HFF-Myc (cell line): ENCODE measurements at regions not wholly inside any gene's neighbourhood (a gene's known extent, or its start where the extent isn't known, plus 50 kb on each side); places are given as distances from the start of the nearest gene placed in this dataset.

Source experiments
- DNase-seq: peaks from one replicate; pipeline ENCODE4 v3.0.0-alpha.2; 2011; ENCODE audit warnings: low read depth; ENCODE audit errors: extremely low read depth
- H3K4me3 ChIP-seq: replicated peaks from 2 replicates; pipeline ENCODE4 v1.5.1; 2011; ENCODE audit warnings: low read depth, mild to moderate bottlenecking, control low read depth, low read length
- TF ChIP-seq, protein P1 (sequence below): IDR thresholded peaks from 2 replicates; pipeline ENCODE4 v1.5.1; 2012; ENCODE audit warnings: mild to moderate bottlenecking, low read depth, low read length, control low read depth; ENCODE audit errors: missing control alignments

DNA sequence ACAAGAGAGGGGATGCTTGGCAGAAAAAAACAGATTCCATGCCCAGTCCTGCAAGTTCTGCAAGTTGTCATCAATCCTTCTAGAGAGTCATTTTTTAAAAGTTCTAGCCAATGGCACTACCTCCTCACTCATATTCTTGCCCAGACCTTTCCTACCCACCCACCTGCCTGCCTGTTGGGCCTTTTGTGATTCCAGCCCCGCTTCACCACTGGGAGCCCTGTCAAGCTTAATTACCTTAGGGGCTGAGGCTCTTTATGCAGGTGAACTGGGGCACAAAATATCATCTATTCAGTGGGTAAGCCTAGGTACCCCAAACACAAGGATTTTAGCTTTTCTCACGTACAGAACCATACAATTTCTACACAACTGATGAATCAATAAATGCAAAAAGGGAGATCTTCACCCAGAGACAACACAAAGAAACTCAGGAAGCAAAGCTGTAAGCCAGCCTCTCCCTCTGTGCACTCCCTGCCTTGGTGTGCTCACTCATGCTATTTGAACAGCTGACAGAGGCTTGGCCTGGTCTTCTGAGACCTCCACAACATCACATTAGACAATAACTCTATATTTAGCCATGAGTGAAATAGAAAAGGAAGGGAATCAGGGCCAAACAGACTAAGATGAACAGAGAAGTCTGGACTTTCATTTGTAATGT, 222.6 kb downstream of the HTR7 start:
- DNase-seq: no peak
- no peak overlapping the region for H3K4me3 ChIP-seq
- TF ChIP-seq, protein P1, sequence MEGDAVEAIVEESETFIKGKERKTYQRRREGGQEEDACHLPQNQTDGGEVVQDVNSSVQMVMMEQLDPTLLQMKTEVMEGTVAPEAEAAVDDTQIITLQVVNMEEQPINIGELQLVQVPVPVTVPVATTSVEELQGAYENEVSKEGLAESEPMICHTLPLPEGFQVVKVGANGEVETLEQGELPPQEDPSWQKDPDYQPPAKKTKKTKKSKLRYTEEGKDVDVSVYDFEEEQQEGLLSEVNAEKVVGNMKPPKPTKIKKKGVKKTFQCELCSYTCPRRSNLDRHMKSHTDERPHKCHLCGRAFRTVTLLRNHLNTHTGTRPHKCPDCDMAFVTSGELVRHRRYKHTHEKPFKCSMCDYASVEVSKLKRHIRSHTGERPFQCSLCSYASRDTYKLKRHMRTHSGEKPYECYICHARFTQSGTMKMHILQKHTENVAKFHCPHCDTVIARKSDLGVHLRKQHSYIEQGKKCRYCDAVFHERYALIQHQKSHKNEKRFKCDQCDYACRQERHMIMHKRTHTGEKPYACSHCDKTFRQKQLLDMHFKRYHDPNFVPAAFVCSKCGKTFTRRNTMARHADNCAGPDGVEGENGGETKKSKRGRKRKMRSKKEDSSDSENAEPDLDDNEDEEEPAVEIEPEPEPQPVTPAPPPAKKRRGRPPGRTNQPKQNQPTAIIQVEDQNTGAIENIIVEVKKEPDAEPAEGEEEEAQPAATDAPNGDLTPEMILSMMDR: no peak

DNA sequence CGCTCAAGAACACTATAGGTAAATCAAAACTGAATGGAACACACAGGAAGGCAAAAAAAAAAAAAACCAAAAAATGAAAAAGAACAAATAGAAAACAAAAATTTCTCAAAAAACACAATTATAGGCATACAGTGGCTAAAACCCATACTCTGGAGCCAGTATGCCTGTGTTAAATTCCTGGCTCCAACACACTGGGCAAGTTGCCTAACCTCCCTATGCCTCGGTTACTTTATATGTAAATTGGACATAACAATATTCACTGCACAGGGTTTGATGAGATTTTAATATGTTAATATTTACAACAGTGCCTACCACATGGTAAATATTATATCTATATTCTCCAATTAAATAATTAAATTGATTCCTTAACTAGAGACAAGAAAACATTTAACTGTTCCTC, 217.1 kb downstream of the HTR7 start:
- TF ChIP-seq, protein P1: no peak
- DNase-seq: no peak
- H3K4me3 ChIP-seq: no peak overlapping the region

- H3K4me3 ChIP-seq: no peak overlapping the region
- TF ChIP-seq, protein P1: no peak
- DNase-seq: no peak
Observed at GRCh38 chr10:90641731-90642130, 216.1 kb downstream of the HTR7 start.

- DNase-seq: no peak
- H3K4me3 ChIP-seq: no peak overlapping the region
- TF ChIP-seq, protein P1: no peak
Observed at GRCh38 chr10:90642136-90642535, 215.7 kb downstream of the HTR7 start.

DNA sequence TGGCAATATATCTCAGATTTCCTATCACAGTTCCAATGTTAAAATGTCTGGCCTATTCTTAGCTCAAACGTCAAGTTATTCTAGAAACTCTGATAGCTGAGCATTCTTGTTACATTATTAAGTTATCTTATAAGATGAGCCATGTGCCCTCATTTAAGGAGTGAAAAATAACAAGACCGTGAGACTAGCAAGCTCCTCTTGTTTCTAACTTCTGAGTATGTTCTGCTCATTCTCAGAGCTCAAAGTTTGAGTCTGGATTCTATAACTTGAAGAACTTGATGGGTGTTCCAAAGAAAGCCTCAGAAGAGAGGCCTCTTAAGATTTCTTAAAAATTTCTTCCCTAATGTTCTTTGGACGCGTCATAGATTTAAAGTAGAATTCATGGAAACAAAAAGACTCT, 215.2 kb downstream of the HTR7 start:
- DNase-seq: no peak
- TF ChIP-seq, protein P1: no peak
- H3K4me3 ChIP-seq: no peak overlapping the region

GRCh38 chr10:90644165-90644564, 213.7 kb downstream of the HTR7 start:
- TF ChIP-seq, protein P1: no peak
- DNase-seq: no peak
- no peak overlapping the region for H3K4me3 ChIP-seq

GRCh38 chr10:90650858-90651257, 207.0 kb downstream of the HTR7 start:
- H3K4me3 ChIP-seq: no peak overlapping the region
- DNase-seq: no peak
- TF ChIP-seq, protein P1: no peak
